Retina (tissue), 1 donor: ENCODE measurements at regions not wholly inside any gene's neighbourhood (a gene's known extent, or its start where the extent isn't known, plus 50 kb on each side); places are given as distances from the start of the nearest gene placed in this dataset.
"Not testable (repeated sequence)": the region's sequence is repeated elsewhere in the genome, so short reads cannot be mapped to it uniquely, and the experiment has no call there.

ENCODE experiments used
- DNase-seq: peaks from one replicate; pipeline ENCODE4 v3.0.0-alpha.2; 2016

GRCh38 chr11:25327656-25328055 lies 830.8 kb downstream of the LUZP2 start:
- no peak for DNase-seq

DNA sequence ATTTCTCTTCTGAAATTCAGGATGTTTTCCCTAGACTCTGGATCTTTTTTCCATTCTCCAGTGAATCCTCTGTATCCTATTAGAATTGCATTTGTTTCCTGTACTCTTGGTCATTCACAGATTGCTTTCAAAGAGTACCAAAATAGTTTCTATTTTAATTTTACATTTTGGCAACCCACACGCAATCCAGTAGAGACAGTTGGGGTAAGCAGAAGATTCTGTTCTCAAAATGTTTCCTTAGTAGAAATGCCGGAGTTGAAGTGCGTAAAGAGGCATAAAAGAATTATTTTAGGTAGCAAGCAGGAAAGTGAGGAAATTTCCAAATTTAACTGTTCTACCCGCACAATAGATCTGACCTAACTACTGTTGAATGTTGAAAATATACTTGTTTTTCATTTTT lies 842.4 kb downstream of the LUZP2 start:
- DNase-seq = no peak

- DNase-seq = no peak
Observed at GRCh38 chr11:25349537-25349936, 852.7 kb downstream of the LUZP2 start.

DNA sequence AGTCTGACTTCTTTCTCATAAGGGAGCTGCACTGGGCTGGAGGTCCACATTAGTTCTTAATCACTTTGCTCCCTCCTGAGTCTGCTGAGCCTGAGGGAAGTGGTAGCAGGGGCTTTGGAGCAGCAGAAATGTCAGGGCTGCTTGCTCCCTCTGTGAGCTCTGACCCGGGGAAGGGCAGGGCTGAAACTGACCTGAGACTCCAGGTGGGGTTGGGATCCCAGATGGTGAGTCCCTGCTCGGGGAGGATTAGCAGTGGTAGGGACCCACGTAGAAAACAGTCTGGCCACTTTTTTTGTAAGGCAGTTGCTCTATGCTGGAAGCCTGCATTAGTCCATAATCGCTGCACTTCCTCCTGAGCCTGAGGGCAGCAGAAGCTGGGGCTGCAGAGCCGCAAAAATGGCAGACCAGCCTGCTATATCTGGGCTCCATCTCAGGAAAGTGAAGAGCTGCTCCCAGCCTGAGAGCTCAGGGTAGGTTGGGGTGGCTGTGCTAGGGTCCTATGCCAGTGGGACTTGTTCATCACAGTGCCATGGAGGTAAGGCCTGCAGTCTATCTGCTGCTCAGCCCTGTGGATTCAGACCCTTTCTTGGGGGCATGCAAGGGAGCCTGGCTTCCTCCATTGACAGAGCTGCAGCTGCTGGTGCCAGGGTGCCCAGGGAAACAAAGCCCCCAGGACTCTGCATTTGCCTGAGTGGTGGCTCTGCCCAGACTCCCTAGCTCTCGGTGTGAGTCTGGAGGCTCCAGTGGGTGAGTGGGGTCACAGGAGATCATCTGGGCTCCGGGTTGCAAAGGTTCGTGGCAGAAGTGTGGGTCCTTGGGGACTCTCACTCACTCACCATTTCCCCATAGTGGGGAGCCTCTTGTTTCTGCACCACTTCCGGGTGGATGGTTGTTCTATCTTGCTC lies 854.3 kb downstream of the LUZP2 start:
- no peak for DNase-seq

GRCh38 chr11:25357133-25357532 lies 860.3 kb downstream of the LUZP2 start:
- no peak for DNase-seq

- DNase-seq = no peak
Observed at GRCh38 chr11:25377466-25377865, 880.6 kb downstream of the LUZP2 start.

DNA sequence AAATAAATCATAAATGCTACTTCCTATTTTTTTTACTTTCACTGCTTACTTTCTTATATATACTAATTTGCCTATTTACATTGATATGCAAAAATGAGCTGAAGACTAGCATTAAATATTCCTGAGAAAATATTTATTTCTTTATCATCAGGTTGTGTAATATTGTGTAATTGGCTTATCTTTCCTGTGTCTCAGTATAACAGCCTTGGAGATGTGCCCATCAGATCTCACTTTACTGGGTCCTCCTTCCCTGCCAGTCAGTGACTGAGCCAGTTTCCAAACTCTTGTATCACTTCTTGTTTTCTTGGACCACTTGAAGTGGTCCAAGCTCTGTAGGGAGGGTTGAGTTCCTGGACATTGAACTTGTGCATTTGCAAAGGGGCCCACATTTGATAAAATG lies 900.0 kb downstream of the LUZP2 start:
- DNase-seq = no peak

GRCh38 chr11:25408146-25408545 lies 911.3 kb downstream of the LUZP2 start:
- no peak for DNase-seq

DNA sequence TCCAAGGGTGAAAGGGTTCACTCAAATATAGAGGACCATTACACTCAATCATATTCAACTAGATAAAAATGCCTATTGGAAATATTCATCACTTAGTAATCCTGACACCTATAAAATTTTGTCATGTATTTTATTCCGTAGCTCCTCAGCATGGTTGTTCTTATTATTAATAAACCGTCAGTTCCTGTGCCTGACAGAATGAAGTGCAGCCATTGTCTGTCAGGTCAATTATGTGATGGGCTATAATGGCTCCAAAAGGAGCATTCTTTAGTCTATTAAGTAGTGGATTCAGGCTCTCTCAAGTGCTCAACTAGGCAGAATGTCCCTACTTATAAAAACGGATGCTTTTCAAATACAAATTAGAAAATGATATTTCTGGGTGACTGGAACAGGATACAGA lies 916.1 kb upstream of the ANO3 start:
- DNase-seq = peak; percentile 20

- DNase-seq = no peak
Observed at GRCh38 chr11:25423436-25424199, 908.3 kb upstream of the ANO3 start.

DNA sequence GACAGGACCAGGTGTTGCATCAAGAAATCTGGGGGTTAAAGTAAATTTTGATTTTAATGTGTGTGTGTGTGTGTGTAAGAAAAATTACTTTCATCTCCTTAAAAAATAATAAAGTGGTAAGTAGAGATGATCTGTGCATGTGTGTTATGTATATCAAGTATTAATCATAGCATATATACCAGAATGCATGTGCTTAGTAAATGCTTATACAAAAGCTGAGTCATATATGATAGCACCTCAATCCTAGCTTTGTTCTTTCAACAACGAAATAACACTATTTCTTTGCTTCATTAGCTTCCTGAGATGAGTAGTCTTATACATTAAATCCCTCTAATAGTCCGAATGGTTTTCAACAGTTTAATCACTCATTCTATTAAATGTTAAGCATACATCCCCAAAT lies 899.6 kb upstream of the ANO3 start:
- no peak for DNase-seq

GRCh38 chr11:25435197-25435596 lies 896.7 kb upstream of the ANO3 start:
- DNase-seq = no peak

DNA sequence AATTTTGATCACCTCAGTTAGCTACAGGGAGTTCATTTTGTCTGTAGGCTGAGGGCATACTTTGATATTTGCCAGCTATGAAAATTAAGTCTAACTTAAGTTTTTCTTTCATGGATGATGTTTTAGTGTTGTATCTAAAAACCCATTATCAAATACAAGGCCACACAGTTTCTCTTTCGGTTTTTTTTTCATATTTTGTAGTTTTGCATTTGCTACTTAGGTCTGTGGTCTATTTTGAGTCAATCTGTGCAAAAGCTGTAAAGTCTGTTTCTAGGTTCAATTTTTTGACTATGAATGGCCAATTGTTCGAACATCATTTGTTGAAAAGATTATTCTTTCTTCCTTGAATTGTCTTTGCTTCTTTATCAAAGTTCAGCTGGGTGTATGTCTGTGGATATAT lies 895.6 kb upstream of the ANO3 start:
- DNase-seq = no peak

DNA sequence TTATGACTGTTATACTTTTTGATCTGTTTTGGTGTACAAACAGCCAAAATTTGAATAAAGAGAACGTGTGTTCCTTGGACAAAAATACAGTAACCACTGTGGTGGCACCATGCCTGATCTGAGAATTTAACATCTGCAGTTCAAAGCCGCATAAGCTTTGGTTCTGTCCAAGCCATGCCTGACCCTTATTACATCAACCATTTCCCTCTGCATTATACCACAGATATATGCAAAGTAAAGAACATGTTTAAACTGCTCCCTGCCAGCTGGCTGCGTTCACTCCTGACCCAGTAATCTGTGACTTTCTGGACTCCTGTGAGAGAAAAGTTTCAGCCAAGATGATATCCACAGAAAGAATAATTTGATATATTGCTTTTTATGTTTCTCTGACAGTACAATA lies 890.5 kb upstream of the ANO3 start:
- no peak for DNase-seq

- DNase-seq = no peak
Observed at GRCh38 chr11:25449091-25449490, 882.8 kb upstream of the ANO3 start.

- DNase-seq = no peak
Observed at GRCh38 chr11:25453471-25453870, 878.5 kb upstream of the ANO3 start.

- no peak for DNase-seq
Observed at GRCh38 chr11:25456211-25456610, 875.7 kb upstream of the ANO3 start.

GRCh38 chr11:25483915-25484635 lies 847.9 kb upstream of the ANO3 start:
- DNase-seq = no peak

- DNase-seq = no peak
Observed at GRCh38 chr11:25485315-25485714, 846.6 kb upstream of the ANO3 start.

DNA sequence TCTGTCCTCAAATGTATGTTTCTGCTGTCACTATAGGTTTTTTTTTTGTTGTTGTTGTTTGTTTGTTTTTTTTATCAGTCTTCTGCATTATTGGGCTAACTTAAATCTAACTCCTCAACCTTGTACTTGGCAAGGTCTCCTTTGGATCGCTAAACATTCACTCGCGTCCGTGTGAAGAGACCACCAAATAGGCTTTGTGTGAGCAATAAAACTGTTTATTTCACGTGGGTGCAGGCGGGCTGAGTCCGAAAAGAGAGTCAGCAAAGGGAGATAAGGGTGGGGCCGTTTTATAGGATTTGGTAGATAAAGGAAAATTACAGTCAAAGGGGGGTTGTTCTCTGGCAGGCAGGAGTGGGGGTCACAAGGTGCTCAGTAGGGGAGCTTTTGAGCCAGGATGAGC lies 845.6 kb upstream of the ANO3 start:
- DNase-seq = not testable (repeated sequence)

DNA sequence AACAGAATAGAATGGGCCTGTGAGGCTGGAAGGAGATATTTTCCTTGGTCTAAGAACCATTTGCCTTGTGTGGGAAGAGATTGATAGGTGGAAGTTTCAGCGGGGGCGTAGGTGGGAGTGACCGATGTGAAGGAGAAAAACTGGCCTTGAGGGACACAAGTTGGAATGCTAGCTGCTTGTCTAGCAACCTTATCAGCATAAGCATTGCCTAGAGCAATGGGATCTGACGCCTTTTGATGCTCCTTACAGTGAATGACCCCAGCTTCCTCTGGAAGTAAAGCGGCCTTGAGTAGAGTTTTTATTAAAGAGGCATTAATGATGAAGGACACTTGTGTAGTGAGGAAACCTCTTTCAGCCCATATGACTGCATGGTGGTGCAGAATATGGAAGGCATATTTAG lies 843.8 kb upstream of the ANO3 start:
- DNase-seq = not testable (repeated sequence)

- DNase-seq = not testable (repeated sequence)
Observed at GRCh38 chr11:25501426-25501825, 830.5 kb upstream of the ANO3 start.

- no peak for DNase-seq
Observed at GRCh38 chr11:25515576-25515975, 816.4 kb upstream of the ANO3 start.

GRCh38 chr11:25520459-25520858 lies 811.5 kb upstream of the ANO3 start:
- no peak for DNase-seq
